T-cell (primary cell): ENCODE measurements at regions not wholly inside any gene's neighbourhood (a gene's known extent, or its start where the extent isn't known, plus 50 kb on each side); places are given as distances from the start of the nearest gene placed in this dataset.
A peak's percentile ranks its signal among the peaks of the same experiment; 100 is the strongest.

Experiments used
- ATAC-seq, 4 experiments: fragments of 200-7000 bp in 3 of 4; fragments of 150-1000 bp in 1 of 4; cut with Tn5 transposase; replicated peaks in 1 of 4; 1 replicate in 3 of 4; 2 replicates in 1 of 4; pipeline ENCODE4 v1.10.0; 2021; ENCODE audit warnings: moderate library complexity in 3 of 4, mild to moderate bottlenecking in 2 of 4, moderate number of reproducible peaks in 1 of 4
- CTCF ChIA-PET, 2 donors: fragments of 300-600 bp; sonication (Branson Sonifier 250); formaldehyde crosslinking; loops; one replicate each; lab custom pipeline; 2022; ENCODE audit warnings: antibody characterized with exemption in 2 of 2; lab: Charles Lee
- POLR2A ChIA-PET, 2 donors: fragments of 300-600 bp; sonication (Branson Sonifier 250); formaldehyde crosslinking; loops; one replicate each; lab custom pipeline; 2022; ENCODE audit warnings: antibody characterized with exemption in 2 of 2; lab: Charles Lee
- DNase-seq, 35 experiments: peaks; one replicate each; pipeline versions ENCODE4 v3.0.0 to v3.0.0-alpha.2; 2013 to 2023
- H3K27ac ChIP-seq: one replicate; pipeline ENCODE4 v1.5.1; 2013; ENCODE audit warnings: low read length
- H3K27me3 ChIP-seq, 2 experiments: replicated peaks in 1 of 2; 1 replicate in 1 of 2; 2 replicates in 1 of 2; pipeline versions ENCODE4 v1.6.1 to v1.7.0; 2013; ENCODE audit warnings: low read length in 1 of 2, mixed read lengths in 1 of 2; ENCODE audit not compliant: control insufficient read depth in 2 of 2, insufficient read depth in 2 of 2; ENCODE audit errors: extremely low read depth in 1 of 2
- H3K36me3 ChIP-seq, 2 donors: 1 replicate in 1 of 2; 2 replicates in 1 of 2; pipeline versions ENCODE4 v1.6.1 to v1.7.0; 2013; ENCODE audit warnings: low read length in 1 of 2; ENCODE audit not compliant: control insufficient read depth in 2 of 2, insufficient read depth in 1 of 2; ENCODE audit errors: extremely low read depth in 1 of 2
- H3K4me1 ChIP-seq, 2 experiments: 1 replicate in 1 of 2; 2 replicates in 1 of 2; pipeline versions ENCODE4 v1.6.1 to v1.7.0; 2013; ENCODE audit warnings: low read length in 2 of 2, mixed read lengths in 1 of 2; ENCODE audit not compliant: insufficient read depth in 2 of 2, control insufficient read depth in 1 of 2; ENCODE audit errors: extremely low read depth in 1 of 2
- H3K4me3 ChIP-seq, 2 donors: 1 replicate in 1 of 2; 2 replicates in 1 of 2; pipeline versions ENCODE4 v1.5.1 to v1.7.0; 2013; ENCODE audit warnings: mild to moderate bottlenecking in 2 of 2, low read length in 1 of 2, moderate library complexity in 1 of 2; ENCODE audit not compliant: control insufficient read depth in 1 of 2; ENCODE audit errors: extremely low read depth in 1 of 2
- H3K9me3 ChIP-seq: 2 replicates; pipeline ENCODE4 v1.7.0; 2013
- H3K27ac Mint-ChIP-seq, 2 donors: one replicate each; pipeline ENCODE4 v1.8.0; 2020 to 2021; ENCODE audit warnings: mild to moderate bottlenecking in 2 of 2, mixed read lengths in 2 of 2
- H3K27me3 Mint-ChIP-seq, 2 donors: one replicate each; pipeline ENCODE4 v1.8.0; 2021 to 2022; ENCODE audit warnings: mixed read lengths in 2 of 2
- H3K36me3 Mint-ChIP-seq: one replicate; pipeline ENCODE4 v1.8.0; 2021; ENCODE audit warnings: mixed read lengths
- H3K4me1 Mint-ChIP-seq, 3 donors: one replicate each; pipeline ENCODE4 v1.8.0; 2020 to 2022; ENCODE audit warnings: mixed read lengths in 3 of 3, mild to moderate bottlenecking in 1 of 3
- H3K4me3 Mint-ChIP-seq, 3 donors: one replicate each; pipeline ENCODE4 v1.8.0; 2020 to 2022; ENCODE audit warnings: mild to moderate bottlenecking in 3 of 3, mixed read lengths in 3 of 3, moderate library complexity in 3 of 3
- H3K9me3 Mint-ChIP-seq, 3 donors: one replicate each; pipeline ENCODE4 v1.8.0; 2020 to 2022; ENCODE audit warnings: mixed read lengths in 3 of 3
- WGBS: methylation state at CpG from one replicate; pipeline ENCODE4 v1.1.5; 2013; ENCODE audit warnings: missing lambda C conversion rate; ENCODE audit not compliant: insufficient coverage; 5-methylcytosine and 5-hydroxymethylcytosine counted together

GRCh38 chr12:90203556-90203955, 494.9 kb upstream of the ATP2B1 start:
- no peak overlapping the region for H3K27ac ChIP-seq
- H3K27ac Mint-ChIP-seq = no peak overlapping the region
- CTCF ChIA-PET = no interaction called here
- peaks cover 0 to 9% of the 10 kb centered on the region in 2 experiments for H3K4me1 ChIP-seq
- no peak for DNase-seq
- WGBS = 100% methylated on average over 1 of the region's 1 CpG
- peaks cover 4% of the 10 kb centered on the region for H3K36me3 Mint-ChIP-seq
- no peaks in the 10 kb centered on the region for H3K36me3 ChIP-seq
- POLR2A ChIA-PET = no interaction called here
- peaks cover 12 to 15% (median 12%) of the 10 kb centered on the region in 3 donors for H3K4me1 Mint-ChIP-seq
- no peaks in the 10 kb centered on the region for H3K9me3 ChIP-seq
- peaks cover 4 to 6% (median 5%) of the 10 kb centered on the region in 3 donors for H3K9me3 Mint-ChIP-seq
- no peak overlapping the region for H3K4me3 Mint-ChIP-seq
- no peak overlapping the region for H3K4me3 ChIP-seq
- peaks cover 0 to 2% of the 10 kb centered on the region in 2 donors for H3K27me3 Mint-ChIP-seq
- no peak for ATAC-seq
- H3K27me3 ChIP-seq = no peaks in the 10 kb centered on the region

GRCh38 chr12:90199006-90199405, 490.4 kb upstream of the ATP2B1 start:
- WGBS = no CpG with 5 or more reads among the region's 1 CpG
- H3K9me3 ChIP-seq = no peaks in the 10 kb centered on the region
- CTCF ChIA-PET = no interaction called here
- Mint-ChIP-seq H3K4me3 (no peak overlapping the region), H3K27ac (peak overlapping the region in 1 of 2 donors; percentile 30), H3K9me3 (no peaks in the 10 kb centered on the region), H3K27me3 (peaks cover 0 to 6% of the 10 kb centered on the region in 2 donors), H3K4me1 (peaks cover 12 to 15% (median 13%) of the 10 kb centered on the region in 3 donors), H3K36me3 (no peaks in the 10 kb centered on the region)
- POLR2A ChIA-PET = no interaction called here
- H3K27ac ChIP-seq = no peak overlapping the region
- H3K27me3 ChIP-seq = no peaks in the 10 kb centered on the region
- peaks cover 0 to 15% of the 10 kb centered on the region in 2 experiments for H3K4me1 ChIP-seq
- H3K36me3 ChIP-seq = no peaks in the 10 kb centered on the region
- peak in 1 of 35 experiments; percentile 19 for DNase-seq
- peak in 1 of 4 experiments; percentile 62 for ATAC-seq
- no peak overlapping the region for H3K4me3 ChIP-seq

- Histone ChIP-seq H3K4me3 (no peak overlapping the region), H3K27me3 (no peaks in the 10 kb centered on the region), H3K9me3 (no peaks in the 10 kb centered on the region), H3K36me3 (no peaks in the 10 kb centered on the region), H3K27ac (no peak overlapping the region), H3K4me1 (peaks cover 0 to 6% of the 10 kb centered on the region in 2 experiments)
- Mint-ChIP-seq H3K36me3 (no peaks in the 10 kb centered on the region), H3K9me3 (no peaks in the 10 kb centered on the region), H3K4me1 (peaks cover 0 to under 1% (median 0%) of the 10 kb centered on the region in 3 donors), H3K27ac (no peak overlapping the region), H3K27me3 (peaks cover 0 to 6% of the 10 kb centered on the region in 2 donors), H3K4me3 (no peak overlapping the region)
- ChIA-PET CTCF (interaction anchor here in 1 of 2 donors (0.7 kb wide), 1 partner anchor 61 kb away, joined by 3 read pairs; no protein-coding TSS in a partner anchor), POLR2A (interaction anchor here in 1 of 2 donors (0.6 kb wide), 1 partner anchor 1131 kb away, joined by 3 read pairs; no protein-coding TSS in a partner anchor)
- DNase-seq (no peak), ATAC-seq (no peak)
- WGBS = no CpG with 5 or more reads among the region's 3 CpGs
Observed at GRCh38 chr12:90193500-90193899, 484.9 kb upstream of the ATP2B1 start.

GRCh38 chr12:90188857-90189256, 480.2 kb upstream of the ATP2B1 start:
- Mint-ChIP-seq H3K27ac (no peak overlapping the region), H3K36me3 (no peaks in the 10 kb centered on the region), H3K4me1 (no peaks in the 10 kb centered on the region), H3K4me3 (no peak overlapping the region), H3K27me3 (peaks cover 0 to 3% of the 10 kb centered on the region in 2 donors), H3K9me3 (peaks cover 0 to 2% (median 0%) of the 10 kb centered on the region in 3 donors)
- Histone ChIP-seq H3K9me3 (no peaks in the 10 kb centered on the region), H3K4me3 (no peak overlapping the region), H3K4me1 (peaks cover 0 to 3% of the 10 kb centered on the region in 2 experiments), H3K36me3 (no peaks in the 10 kb centered on the region), H3K27ac (no peak overlapping the region), H3K27me3 (no peaks in the 10 kb centered on the region)
- POLR2A ChIA-PET = no interaction called here
- no peak for ATAC-seq
- CTCF ChIA-PET = no interaction called here
- DNase-seq = no peak
- WGBS = no CpG with 5 or more reads among the region's 2 CpGs

- CTCF ChIA-PET = no interaction called here
- no peak overlapping the region for H3K4me3 Mint-ChIP-seq
- POLR2A ChIA-PET = interaction anchor here in 1 of 2 donors (0.6 kb wide), 1 partner anchor 1674 kb away, joined by 3 read pairs; no protein-coding TSS in a partner anchor
Observed at GRCh38 chr12:90183201-90183600, 474.6 kb upstream of the ATP2B1 start.

GRCh38 chr12:90181216-90181615, 472.6 kb upstream of the ATP2B1 start:
- Histone ChIP-seq H3K27me3 (no peaks in the 10 kb centered on the region), H3K36me3 (no peaks in the 10 kb centered on the region), H3K4me3 (no peak overlapping the region), H3K4me1 (no peaks in the 10 kb centered on the region), H3K27ac (no peak overlapping the region), H3K9me3 (no peaks in the 10 kb centered on the region)
- Mint-ChIP-seq H3K9me3 (peaks cover 0 to 10% (median 7%) of the 10 kb centered on the region in 3 donors), H3K4me3 (no peak overlapping the region), H3K27me3 (peaks cover under 1 to 2% of the 10 kb centered on the region in 2 donors), H3K27ac (no peak overlapping the region), H3K4me1 (no peaks in the 10 kb centered on the region), H3K36me3 (no peaks in the 10 kb centered on the region)
- POLR2A ChIA-PET = no interaction called here
- no peak for DNase-seq
- ATAC-seq = no peak
- WGBS = no CpG with 5 or more reads among the region's 3 CpGs
- CTCF ChIA-PET = no interaction called here

More at GRCh38 chr12:90183201-90183600, 474.6 kb upstream of the ATP2B1 start:
- no peak overlapping the region for H3K27ac Mint-ChIP-seq
- no peaks in the 10 kb centered on the region for H3K36me3 Mint-ChIP-seq
- H3K27ac ChIP-seq = no peak overlapping the region
- DNase-seq = no peak
- peaks cover 2 to 3% of the 10 kb centered on the region in 2 donors for H3K27me3 Mint-ChIP-seq
- H3K4me1 Mint-ChIP-seq = no peaks in the 10 kb centered on the region
- ATAC-seq = no peak
- no peaks in the 10 kb centered on the region for H3K9me3 ChIP-seq
- H3K36me3 ChIP-seq = no peaks in the 10 kb centered on the region
- no peaks in the 10 kb centered on the region for H3K27me3 ChIP-seq
- peaks cover 0 to 10% (median 7%) of the 10 kb centered on the region in 3 donors for H3K9me3 Mint-ChIP-seq
- WGBS = no CpG with 5 or more reads among the region's 1 CpG
- H3K4me1 ChIP-seq = peaks cover 0 to 3% of the 10 kb centered on the region in 2 experiments
- no peak overlapping the region for H3K4me3 ChIP-seq
